Mucosa of rectum (tissue), 2 donors: ENCODE measurements at regions not wholly inside any gene's neighbourhood (a gene's known extent, or its start where the extent isn't known, plus 50 kb on each side); places are given as distances from the start of the nearest gene placed in this dataset.

Source experiments
- H3K27ac ChIP-seq, 2 donors: one replicate each; pipeline ENCODE4 v1.7.0; 2013; ENCODE audit warnings: inconsistent platforms in 2 of 2, low read depth in 2 of 2, low read length in 2 of 2
- H3K27me3 ChIP-seq, 2 donors: one replicate each; pipeline ENCODE4 v1.7.0; 2013; ENCODE audit warnings: low read length in 2 of 2; ENCODE audit not compliant: control insufficient read depth in 2 of 2, insufficient read depth in 2 of 2
- H3K36me3 ChIP-seq, 2 donors: one replicate each; pipeline ENCODE4 v1.7.0; 2013; ENCODE audit warnings: low read length in 2 of 2; ENCODE audit not compliant: control insufficient read depth in 2 of 2, insufficient read depth in 2 of 2
- H3K4me1 ChIP-seq, 2 donors: one replicate each; pipeline ENCODE4 v1.7.0; 2013; ENCODE audit warnings: low read length in 2 of 2, mild to moderate bottlenecking in 1 of 2; ENCODE audit not compliant: control insufficient read depth in 2 of 2, insufficient read depth in 2 of 2
- H3K4me3 ChIP-seq, 2 donors: one replicate each; pipeline ENCODE4 v1.7.0; 2013; ENCODE audit warnings: low read length in 2 of 2
- H3K9ac ChIP-seq, 2 donors: one replicate each; pipeline ENCODE4 v1.7.0; 2013; ENCODE audit warnings: low read length in 2 of 2, low read depth in 1 of 2, mild to moderate bottlenecking in 1 of 2
- H3K9me3 ChIP-seq, 2 donors: one replicate each; pipeline ENCODE4 v1.7.0; 2013; ENCODE audit warnings: low read length in 2 of 2; ENCODE audit not compliant: control insufficient read depth in 2 of 2
- donor health status: healthy.
- donor health status: Normal muscosa, but diverticular disease.

GRCh38 chr9:93900971-93901861 lies 53.9 kb downstream of the BARX1 start:
- no peaks in the 10 kb centered on the region for H3K4me1 ChIP-seq
- no peaks in the 10 kb centered on the region for H3K9me3 ChIP-seq
- no peaks in the 10 kb centered on the region for H3K27me3 ChIP-seq
- H3K9ac ChIP-seq = no peak overlapping the region
- H3K36me3 ChIP-seq = no peaks in the 10 kb centered on the region
- no peak overlapping the region for H3K4me3 ChIP-seq
- no peak overlapping the region for H3K27ac ChIP-seq

- H3K27ac ChIP-seq = no peak overlapping the region
Measured at GRCh38 chr9:93900436-93900819, 54.7 kb downstream of the BARX1 start.

GRCh38 chr9:93899609-93900435 lies 55.3 kb downstream of the BARX1 start:
- Histone ChIP-seq H3K4me1 (no peaks in the 10 kb centered on the region), H3K27ac (no peak overlapping the region), H3K4me3 (no peak overlapping the region), H3K9me3 (no peaks in the 10 kb centered on the region), H3K9ac (no peak overlapping the region), H3K36me3 (no peaks in the 10 kb centered on the region), H3K27me3 (no peaks in the 10 kb centered on the region)

More at GRCh38 chr9:93900436-93900819, 54.7 kb downstream of the BARX1 start:
- H3K4me3 ChIP-seq = no peak overlapping the region
- no peaks in the 10 kb centered on the region for H3K27me3 ChIP-seq
- no peaks in the 10 kb centered on the region for H3K9me3 ChIP-seq
- no peaks in the 10 kb centered on the region for H3K4me1 ChIP-seq
- no peaks in the 10 kb centered on the region for H3K36me3 ChIP-seq
- H3K9ac ChIP-seq = no peak overlapping the region

GRCh38 chr9:93898502-93899426 lies 56.4 kb downstream of the BARX1 start:
- no peak overlapping the region for H3K9ac ChIP-seq
- H3K36me3 ChIP-seq = no peaks in the 10 kb centered on the region
- H3K4me3 ChIP-seq = no peak overlapping the region
- H3K9me3 ChIP-seq = no peaks in the 10 kb centered on the region
- H3K27ac ChIP-seq = no peak overlapping the region
- H3K4me1 ChIP-seq = peaks cover 1 to 2% of the 10 kb centered on the region in 2 donors
- H3K27me3 ChIP-seq = no peaks in the 10 kb centered on the region

- Histone ChIP-seq H3K4me3 (no peak overlapping the region), H3K36me3 (no peaks in the 10 kb centered on the region), H3K4me1 (peaks cover 2 to 5% of the 10 kb centered on the region in 2 donors), H3K9me3 (no peaks in the 10 kb centered on the region), H3K9ac (no peak overlapping the region), H3K27me3 (no peaks in the 10 kb centered on the region), H3K27ac (no peak overlapping the region)
Measured at GRCh38 chr9:93898026-93898425, 57.1 kb downstream of the BARX1 start.

- no peaks in the 10 kb centered on the region for H3K27me3 ChIP-seq
- no peaks in the 10 kb centered on the region for H3K9me3 ChIP-seq
- H3K27ac ChIP-seq = no peak overlapping the region
- H3K4me3 ChIP-seq = no peak overlapping the region
- H3K4me1 ChIP-seq = peaks cover 2 to 5% of the 10 kb centered on the region in 2 donors
- H3K9ac ChIP-seq = no peak overlapping the region
- no peaks in the 10 kb centered on the region for H3K36me3 ChIP-seq
Measured at GRCh38 chr9:93897075-93897970, 57.8 kb downstream of the BARX1 start.

GRCh38 chr9:93896496-93897033 lies 58.6 kb downstream of the BARX1 start:
- Histone ChIP-seq H3K36me3 (no peaks in the 10 kb centered on the region), H3K27ac (no peak overlapping the region), H3K27me3 (no peaks in the 10 kb centered on the region), H3K4me3 (no peak overlapping the region), H3K9ac (no peak overlapping the region), H3K9me3 (peaks cover 0 to 3% of the 10 kb centered on the region in 2 donors), H3K4me1 (peaks cover 2 to 5% of the 10 kb centered on the region in 2 donors)

GRCh38 chr9:93896093-93896492 lies 59.1 kb downstream of the BARX1 start:
- Histone ChIP-seq H3K9me3 (peaks cover 0 to 3% of the 10 kb centered on the region in 2 donors), H3K9ac (no peak overlapping the region), H3K4me1 (peaks cover 2 to 5% of the 10 kb centered on the region in 2 donors), H3K4me3 (no peak overlapping the region), H3K27ac (no peak overlapping the region), H3K27me3 (no peaks in the 10 kb centered on the region), H3K36me3 (no peaks in the 10 kb centered on the region)

- H3K4me3 ChIP-seq = no peak overlapping the region
- H3K9me3 ChIP-seq = peaks cover 0 to 3% of the 10 kb centered on the region in 2 donors
- no peaks in the 10 kb centered on the region for H3K36me3 ChIP-seq
- H3K4me1 ChIP-seq = peaks cover 2 to 5% of the 10 kb centered on the region in 2 donors
- no peaks in the 10 kb centered on the region for H3K27me3 ChIP-seq
- no peak overlapping the region for H3K9ac ChIP-seq
- no peak overlapping the region for H3K27ac ChIP-seq
Measured at GRCh38 chr9:93895535-93895934, 59.6 kb downstream of the BARX1 start.
